ENCODE measurements at regions not wholly inside any gene's neighbourhood (a gene's known extent, or its start where the extent isn't known, plus 50 kb on each side); places are given as distances from the start of the nearest gene placed in this dataset.
"Not testable (repeated sequence)": the region's sequence is repeated elsewhere in the genome, so short reads cannot be mapped to it uniquely, and the experiment has no call there.

GRCh38 chr12:47343684-47344567 lies 264.2 kb upstream of the AMIGO2 start:
- DNase-seq = peak; percentile 75

GRCh38 chr12:47340411-47341015 lies 260.8 kb upstream of the AMIGO2 start:
- DNase-seq = no peak

- no peak for DNase-seq
Measured at GRCh38 chr12:47337581-47337980, 257.8 kb upstream of the AMIGO2 start.

GRCh38 chr12:47333271-47333858 lies 253.6 kb upstream of the AMIGO2 start:
- DNase-seq = not testable (repeated sequence)

GRCh38 chr12:47328831-47329545 lies 249.2 kb upstream of the AMIGO2 start:
- peak; percentile 70 for DNase-seq

- no peak for DNase-seq
Measured at GRCh38 chr12:47326190-47326589, 246.4 kb upstream of the AMIGO2 start.

GRCh38 chr12:47323802-47324201 lies 244.0 kb upstream of the AMIGO2 start:
- DNase-seq = no peak

- no peak for DNase-seq
Measured at GRCh38 chr12:47321436-47321835, 241.7 kb upstream of the AMIGO2 start.

GRCh38 chr12:47319746-47320145 lies 240.0 kb upstream of the AMIGO2 start:
- DNase-seq = no peak

GRCh38 chr12:47318963-47319362 lies 239.2 kb upstream of the AMIGO2 start:
- DNase-seq = no peak

- peak; percentile 40 for DNase-seq
Measured at GRCh38 chr12:47317175-47317915, 237.6 kb upstream of the AMIGO2 start.

- no peak for DNase-seq
Measured at GRCh38 chr12:47316609-47317049, 236.9 kb upstream of the AMIGO2 start.

- DNase-seq = no peak
Measured at GRCh38 chr12:47314996-47315395, 235.2 kb upstream of the AMIGO2 start.

- DNase-seq = no peak
Measured at GRCh38 chr12:47312808-47313426, 233.2 kb upstream of the AMIGO2 start.

- no peak for DNase-seq
Measured at GRCh38 chr12:47312147-47312546, 232.4 kb upstream of the AMIGO2 start.

- DNase-seq = no peak
Measured at GRCh38 chr12:47311568-47311967, 231.8 kb upstream of the AMIGO2 start.

- no peak for DNase-seq
Measured at GRCh38 chr12:47311010-47311409, 231.3 kb upstream of the AMIGO2 start.

GRCh38 chr12:47308672-47309071 lies 228.9 kb upstream of the AMIGO2 start:
- no peak for DNase-seq

GRCh38 chr12:47307680-47308399 lies 228.1 kb upstream of the AMIGO2 start:
- peak; percentile 79 for DNase-seq

- DNase-seq = peak; percentile 31
Measured at GRCh38 chr12:47306773-47307679, 227.3 kb upstream of the AMIGO2 start.

All from fibroblast of upper back skin (primary cell).